ENCODE measurements at regions not wholly inside any gene's neighbourhood (a gene's known extent, or its start where the extent isn't known, plus 50 kb on each side); places are given as distances from the start of the nearest gene placed in this dataset.

DNA sequence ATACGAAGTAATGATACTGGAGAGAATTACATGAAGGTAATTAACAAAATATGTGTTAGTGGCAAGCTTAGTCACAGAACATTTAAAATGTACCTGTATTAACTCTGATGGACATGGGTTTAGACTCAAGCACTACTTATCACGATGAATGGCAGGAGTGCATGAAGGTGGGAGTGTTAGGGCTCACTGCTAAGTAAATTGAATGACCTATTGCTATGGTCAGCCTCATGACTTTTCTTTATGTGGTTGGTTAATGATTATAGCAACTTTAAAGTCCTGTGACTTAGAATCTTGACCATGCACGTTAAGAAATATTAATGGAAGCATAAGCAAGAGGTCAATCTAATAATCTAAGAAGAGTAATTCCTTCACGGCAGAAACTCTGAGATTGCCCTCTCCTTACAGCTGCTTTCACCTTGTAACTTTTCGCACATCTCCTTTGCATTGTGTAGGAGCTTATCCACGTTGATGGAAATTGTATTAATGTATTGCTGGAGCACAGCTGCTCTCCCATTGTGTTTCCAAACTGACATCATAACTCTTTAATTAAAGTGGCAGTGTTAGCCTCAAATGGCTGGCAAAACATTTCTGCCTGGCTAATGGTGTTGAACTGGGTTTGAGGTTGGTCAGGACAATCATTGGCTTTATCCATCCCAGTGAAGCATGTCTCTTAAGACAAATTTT lies 114.5 kb downstream of the RXFP2 start:
- DNase-seq: no peak

DNA sequence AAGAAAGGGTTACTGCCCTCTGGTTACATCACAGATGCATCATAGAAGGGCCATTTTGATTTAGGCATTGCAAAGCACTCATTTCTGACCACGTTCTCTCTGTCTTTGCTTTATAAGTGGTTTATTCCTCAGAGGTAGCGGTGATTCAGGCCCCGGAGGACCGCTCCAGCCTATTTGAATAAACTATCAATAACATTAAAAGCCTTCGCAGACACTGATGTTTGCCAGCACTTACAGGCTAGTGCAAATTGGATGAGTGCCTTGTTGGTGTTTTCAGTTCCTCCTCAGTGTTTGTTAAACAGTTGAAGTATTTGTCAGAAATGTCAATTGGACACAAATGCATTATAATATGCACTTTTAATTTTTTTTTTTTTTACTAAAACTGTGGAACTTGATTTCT lies 120.2 kb downstream of the RXFP2 start:
- no peak for DNase-seq

DNA sequence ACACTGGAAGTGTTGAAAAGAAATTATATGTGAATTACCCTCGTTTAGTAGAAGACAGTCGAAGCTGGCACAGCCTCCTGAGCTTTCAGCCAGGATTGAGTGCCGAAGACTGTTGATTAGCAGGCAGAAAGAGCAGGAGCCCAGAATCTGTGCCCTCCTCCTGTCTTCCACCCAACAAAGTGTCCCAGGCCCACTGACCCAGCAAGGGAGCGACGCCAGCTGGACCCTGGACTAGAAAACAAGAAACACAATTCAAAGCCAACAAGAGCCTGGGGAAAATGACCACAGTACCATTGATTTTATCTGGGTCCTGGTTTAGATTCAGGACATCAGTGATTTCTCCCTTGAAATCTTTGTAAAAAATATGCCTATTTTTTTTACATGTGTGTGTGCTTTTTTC lies 120.7 kb downstream of the RXFP2 start:
- DNase-seq: no peak

DNA sequence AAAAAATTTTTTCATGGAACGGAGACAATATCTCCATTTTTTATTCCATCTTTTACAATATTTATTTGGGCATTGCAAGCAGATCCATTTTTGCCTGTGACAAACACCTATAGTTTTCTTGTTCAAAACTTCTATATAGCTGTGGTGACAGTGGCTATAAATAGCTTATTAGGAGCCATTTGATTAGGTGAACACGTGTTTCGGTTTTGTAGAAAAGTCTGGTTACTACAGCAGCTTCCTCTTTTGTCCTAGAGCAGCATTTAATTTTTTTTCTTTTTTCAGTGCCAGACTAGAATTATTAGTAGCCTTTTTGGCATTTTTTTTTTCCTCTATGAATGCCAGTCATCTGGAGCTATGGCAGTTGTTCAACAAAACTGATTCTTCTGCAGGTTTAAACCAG lies 123.5 kb downstream of the RXFP2 start:
- no peak for DNase-seq

DNA sequence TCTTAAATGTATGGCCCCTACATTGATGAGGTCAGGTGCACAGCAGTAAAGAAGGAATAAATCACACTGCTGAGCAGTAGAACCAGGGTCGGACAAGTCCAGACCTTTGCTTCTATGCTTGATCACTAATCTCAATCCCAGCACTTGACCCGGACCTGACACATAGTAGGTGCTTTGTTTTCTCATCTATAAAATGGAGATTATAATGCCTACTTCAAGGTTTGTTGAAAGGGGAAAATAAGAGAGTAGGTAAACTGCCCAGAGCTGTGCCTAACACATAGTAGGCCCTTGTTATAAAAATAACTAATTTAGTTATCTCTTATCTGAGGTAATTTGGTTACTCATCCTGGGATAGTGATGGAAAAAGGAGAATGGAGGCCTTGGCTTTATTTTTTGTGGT lies 125.0 kb downstream of the RXFP2 start:
- DNase-seq: no peak

DNA sequence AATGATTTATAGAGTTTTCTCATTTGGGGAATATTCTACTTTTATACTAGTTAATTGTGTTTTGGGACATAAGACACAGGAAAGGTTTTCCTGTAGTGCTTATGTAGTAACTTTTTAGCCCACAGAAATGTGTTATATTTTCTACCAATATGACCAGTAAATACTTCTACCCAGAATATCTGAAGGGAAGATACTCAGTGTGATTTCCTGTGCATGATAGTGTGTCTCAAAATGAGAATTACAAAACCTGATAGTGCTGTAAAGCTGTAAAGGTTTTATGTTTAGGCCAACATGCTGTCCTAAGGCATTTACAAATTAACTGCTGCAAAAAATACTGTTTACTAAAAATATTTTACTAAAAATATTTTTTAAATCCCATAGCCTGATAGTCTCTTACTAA lies 126.8 kb downstream of the RXFP2 start:
- DNase-seq: no peak

DNA sequence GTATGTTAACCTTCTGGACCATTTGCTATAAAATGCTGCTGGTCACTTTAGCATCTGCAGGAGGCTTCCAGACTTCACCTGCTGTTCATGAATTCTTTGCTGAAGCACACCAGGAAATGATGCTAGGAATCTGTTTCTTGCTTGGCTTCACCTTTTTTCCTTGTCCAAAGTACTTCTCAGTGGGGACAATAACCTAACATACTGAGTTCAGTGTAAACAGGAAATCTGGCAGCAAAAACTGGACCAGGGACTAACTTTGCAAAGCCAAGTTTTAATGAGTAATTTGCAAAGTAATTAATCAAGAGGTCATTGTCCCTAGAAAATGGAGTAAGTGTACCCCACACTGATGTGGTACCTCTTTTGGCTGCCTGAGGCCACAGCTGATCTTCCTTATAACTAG lies 128.4 kb downstream of the RXFP2 start:
- no peak for DNase-seq

DNA sequence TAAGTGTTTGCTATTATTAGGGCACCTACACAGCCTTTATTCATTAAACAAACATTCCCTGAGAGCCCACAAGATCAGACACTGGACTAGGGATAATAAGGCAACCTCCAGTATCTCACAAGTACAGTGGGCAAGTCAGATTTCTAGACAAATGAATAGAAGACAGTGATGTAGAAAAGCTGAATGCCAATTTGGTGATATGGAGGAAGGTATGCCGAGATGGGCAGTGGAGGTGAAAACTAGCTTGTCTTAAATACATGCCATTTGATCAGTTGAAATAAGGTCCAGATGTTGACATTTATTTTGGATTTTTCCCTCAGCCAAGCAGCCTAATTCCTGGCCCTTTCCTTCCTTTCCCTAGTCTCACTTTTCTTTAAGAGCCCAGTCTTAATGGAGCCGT lies 130.3 kb downstream of the RXFP2 start:
- no peak for DNase-seq

DNA sequence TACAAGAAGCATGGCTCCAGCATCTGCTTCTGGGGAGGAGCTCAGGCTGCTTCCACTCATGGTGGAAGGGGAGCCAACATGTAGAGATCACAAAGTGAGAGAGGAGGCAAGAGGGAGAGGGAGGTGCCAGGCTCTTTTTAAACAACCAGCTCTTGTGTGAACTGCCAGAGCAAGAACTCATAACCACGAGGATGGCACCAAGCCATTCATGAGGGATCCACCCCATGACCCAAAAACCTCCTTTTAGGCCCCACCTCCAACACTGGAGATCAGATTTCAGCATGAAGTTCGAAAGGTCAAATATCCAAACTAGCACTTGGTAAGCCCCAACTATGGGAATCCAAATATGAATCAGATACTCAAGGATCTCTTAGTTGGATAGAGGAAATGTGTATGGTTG lies 131.2 kb downstream of the RXFP2 start:
- no peak for DNase-seq

DNA sequence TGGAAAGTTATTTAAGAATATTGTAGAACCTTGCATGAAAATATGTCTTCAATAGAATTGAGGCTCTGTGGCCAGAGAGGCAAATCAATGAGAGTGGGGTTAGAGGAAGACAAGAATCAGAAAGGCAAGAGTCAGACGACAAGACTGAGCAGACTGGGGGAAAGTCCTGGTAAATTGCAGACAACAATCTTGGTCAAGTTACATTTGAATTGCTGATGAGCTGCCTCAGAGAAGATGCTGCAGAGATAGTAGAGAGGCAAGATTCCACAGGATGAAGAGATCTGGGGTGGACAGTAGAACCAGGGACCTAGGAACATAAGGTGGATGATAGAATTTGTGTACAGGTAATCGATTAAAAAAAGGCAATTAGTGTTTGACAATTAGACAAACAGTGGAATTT lies 133.8 kb downstream of the RXFP2 start:
- DNase-seq: no peak

DNA sequence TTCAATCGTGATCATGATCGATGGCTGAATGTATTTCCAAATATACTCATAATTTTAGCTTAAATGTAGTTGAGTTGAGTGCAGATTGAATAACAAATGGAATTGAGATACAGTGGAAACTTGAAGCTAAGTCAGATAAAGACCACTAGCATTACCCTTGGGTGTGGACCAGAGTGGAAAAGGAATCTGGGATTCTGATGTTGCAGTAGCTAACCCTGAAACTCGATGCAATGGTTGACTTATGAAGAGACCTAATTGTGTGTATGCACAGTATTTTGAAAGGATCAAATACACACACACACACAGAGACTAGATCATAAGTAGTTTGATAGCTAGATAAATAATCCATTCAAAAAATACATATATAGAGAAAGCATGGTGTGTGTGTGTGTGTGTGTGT lies 135.8 kb downstream of the RXFP2 start:
- DNase-seq: no peak

DNA sequence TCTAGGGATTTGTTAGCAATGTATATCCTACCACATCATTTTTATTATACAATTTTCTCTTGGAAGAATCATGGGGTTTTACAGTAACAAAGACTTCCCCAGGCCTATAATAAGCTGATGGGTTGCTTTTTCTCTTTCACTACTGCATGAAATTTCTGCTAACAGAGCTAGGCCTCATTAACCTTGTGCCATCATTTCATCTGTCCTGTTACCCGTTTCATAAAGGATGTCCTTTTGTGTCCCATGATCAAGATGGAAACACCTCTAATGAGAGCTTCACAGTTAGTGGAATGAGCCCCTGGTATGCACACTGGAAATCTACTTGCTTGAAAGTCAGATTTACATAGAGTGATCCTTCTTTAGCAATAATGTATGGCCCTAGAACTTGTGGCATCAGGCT lies 138.7 kb downstream of the RXFP2 start:
- no peak for DNase-seq

DNA sequence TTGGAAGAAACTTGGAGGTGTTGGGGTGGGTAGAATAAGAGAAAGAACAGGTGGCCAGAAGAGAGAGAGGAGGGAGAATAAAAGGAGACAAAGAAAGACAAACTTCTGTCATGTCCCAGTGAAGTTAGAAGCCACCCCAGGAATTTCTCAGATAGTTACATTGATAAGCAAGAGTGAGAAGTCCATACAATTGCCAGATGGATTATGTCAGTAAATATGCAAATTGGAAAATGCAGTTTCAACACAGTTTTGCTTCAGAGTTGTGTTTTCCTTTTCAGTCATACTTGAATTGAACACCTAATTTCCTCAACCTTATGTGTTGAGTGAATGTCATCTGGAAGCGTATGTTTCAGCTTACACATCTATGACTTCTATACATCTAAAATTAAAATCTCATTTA lies 139.2 kb downstream of the RXFP2 start:
- no peak for DNase-seq

DNA sequence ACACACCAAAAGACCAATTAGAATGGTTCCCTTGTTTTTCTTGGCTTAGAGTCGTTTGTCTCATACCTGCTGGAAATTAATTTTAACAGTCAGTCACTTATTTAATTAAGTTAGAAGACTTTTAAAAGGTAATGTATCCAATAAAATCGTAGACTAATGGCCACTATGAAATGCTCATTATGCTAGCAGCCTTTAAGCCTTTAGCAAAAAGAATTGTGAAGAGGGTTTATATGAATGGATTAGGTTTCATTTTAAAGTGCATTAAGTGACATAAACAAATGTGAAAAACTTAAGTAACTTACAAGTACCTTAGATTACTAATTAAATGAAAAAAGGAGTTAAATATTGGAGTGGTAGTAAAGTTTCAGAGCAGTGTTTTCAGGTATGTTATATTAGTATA lies 139.6 kb downstream of the RXFP2 start:
- no peak for DNase-seq

DNA sequence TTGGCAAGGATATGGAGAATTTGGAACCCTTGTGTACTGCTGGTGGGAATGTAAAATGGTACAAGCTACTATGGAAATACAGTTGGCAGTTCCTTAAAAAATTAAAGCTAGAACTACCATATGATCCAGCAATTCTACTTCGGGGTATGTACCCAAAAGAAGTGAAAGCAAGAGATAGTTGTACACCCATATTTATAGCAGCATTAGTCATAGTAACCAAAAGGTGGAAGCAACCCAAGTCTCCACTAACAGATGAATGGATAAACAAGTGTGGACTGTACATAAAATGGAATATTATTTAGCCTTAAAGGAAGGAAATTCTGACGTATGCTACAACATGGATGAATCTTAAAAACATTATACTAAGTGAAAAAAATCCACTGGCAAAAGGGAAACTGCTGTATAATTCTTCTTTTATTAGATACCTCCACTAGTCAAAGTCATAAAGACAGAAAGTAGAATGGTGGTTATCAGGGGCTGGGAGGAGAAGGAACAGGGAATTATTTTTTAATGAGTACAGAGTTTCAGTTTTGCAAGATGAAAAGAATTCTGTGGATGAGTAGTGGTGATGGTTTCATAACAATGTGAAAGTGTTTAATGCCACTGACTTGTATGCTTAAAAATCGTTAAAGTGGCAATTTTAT lies 141.6 kb downstream of the RXFP2 start:
- no peak for DNase-seq

DNA sequence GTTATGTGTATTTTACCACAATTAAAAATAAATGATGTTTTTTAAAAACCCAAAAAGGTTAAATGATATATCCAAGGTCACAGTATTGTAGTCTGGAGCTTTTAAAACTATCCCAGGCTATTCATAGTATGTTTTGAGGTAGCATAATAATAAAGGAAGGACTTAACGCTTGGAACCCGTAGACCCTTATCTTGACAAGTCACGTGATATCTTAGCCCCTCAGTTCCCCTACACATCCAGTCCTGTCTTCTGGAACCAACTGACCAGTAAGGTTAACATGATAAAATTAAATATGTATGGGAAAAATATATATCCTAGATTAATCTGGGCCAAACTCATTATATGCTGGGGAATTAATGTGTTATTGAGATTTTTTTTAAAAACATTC lies 142.2 kb downstream of the RXFP2 start:
- DNase-seq: no peak

DNA sequence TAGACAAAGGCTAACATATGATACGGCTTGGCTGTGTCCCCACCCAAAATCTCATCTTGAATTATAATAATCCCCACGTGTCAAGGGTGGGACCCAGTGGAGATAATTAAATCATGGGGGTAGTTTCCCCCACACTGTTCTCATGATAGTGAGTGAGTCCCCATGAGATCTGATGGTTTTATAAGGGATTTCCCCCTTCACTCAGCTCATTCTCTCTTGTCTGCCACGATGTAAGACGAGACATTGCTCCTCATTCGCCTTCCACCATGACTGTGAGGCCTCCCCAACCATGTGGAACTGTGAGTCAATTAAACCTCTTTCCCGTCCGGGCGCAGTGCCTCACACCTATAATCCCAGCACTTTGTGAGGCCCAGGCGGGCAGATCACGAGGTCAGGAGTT lies 143.5 kb downstream of the RXFP2 start:
- no peak for DNase-seq

DNA sequence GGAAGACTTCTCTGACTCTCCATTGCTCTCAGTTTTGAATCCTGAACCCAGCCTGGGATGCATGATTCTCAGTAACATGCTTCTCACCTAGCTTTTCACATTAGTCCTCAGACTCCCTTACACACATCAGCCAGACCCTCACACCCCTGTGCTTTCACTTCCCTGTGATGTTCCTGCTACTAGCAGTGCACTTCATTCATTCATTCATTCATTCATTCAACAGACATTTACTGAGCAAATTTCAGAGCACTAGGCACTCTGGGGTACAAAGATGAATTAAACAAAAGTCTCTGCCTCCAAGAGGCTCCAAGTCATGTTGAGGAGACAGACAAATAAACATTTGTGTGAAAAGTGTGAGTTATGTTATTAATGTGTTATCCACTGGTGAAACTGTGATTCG lies 145.2 kb downstream of the RXFP2 start:
- no peak for DNase-seq

DNA sequence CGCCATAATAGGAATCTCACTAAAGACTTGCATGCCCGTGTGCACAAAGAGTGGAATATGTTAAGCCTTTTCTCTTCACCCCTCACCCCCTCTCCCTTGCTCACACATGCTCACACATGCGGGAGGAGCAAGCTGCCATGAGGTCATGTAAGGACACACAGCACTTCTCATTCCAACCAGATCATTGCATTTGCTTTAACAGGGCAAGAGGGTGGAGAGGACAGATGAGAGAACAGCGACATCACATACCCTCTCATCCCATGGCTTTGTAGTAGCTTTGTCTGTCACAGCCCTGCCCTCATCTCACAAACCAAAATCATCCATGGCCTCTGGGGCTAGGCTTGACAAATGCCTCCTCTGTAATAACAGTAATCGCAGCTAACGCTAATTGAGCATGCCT lies 145.6 kb upstream of the FRY start:
- DNase-seq: no peak

DNA sequence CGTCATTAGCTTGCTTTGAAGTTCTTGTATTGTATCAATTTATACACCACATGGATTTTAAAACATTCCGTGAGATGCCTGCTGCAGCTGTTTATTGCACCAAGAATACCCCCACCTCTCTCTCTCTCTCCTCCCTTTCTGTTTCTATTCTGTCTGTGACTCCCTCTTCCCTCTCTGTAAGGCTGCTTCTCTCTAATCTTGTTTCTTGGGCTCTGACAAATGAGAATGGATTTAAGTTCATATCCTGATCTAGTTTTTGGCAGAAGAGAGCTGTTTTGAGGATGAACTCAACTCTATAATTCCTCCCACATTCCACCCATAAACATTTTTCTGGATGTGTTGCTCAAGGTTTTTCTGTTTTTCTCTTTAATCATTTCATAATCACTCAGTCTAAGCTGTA lies 144.3 kb upstream of the FRY start:
- no peak for DNase-seq

DNA sequence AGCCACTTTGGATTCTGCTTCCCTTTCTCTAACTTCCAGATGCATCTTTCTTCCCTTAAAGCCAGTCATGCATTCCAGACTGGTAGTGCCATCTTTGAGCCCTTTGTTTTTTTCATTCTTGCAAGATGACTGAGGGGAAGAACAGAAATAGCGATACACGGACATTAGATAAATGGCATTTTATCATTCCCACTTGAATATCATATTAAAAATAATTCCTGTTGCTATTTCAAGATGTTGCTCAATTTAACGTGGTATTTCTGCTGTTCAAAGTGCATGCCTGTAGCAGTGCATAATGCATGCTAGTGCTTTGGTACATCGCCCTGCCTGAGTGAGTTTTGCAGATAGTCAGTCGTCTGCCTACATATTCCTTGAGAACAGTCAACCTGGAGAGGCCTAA lies 140.6 kb upstream of the FRY start:
- DNase-seq: no peak

DNA sequence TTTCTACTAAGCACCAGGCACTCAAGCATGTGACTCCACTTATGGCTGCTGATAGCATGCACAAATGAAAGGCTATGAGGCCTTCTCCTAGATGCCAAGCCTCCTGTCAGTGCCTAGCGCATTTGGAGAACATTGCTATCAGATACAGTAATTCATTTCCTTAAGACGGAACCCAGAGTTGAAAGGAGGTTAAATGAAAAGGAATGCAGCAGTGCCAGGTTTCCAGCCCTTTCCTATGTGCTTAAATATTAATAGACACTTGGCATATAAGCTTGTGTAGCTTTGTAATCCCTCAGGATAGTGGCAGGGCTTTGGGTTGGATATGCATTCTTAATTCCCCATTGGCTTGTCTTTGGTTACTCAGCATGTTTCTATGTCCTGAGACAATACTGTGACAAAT lies 140.1 kb upstream of the FRY start:
- no peak for DNase-seq

DNA sequence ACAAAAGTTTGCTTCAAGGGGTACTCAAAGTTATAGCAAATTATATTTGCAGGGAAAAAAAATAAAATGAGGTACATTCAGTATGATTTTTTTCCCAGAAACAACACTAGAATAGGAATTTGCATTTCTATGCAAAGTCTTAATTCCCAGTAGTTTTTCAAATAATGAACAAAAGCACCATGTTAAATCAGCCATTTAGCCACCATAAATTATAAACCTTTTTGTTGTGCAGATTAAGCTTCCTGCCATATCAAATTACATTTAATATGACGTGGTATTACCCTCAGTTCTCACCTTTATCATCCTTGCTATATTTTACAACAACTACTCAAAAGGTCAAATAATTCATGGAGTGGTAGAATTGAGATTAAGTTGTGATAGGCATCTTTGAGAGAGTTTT lies 136.6 kb upstream of the FRY start:
- DNase-seq: no peak

DNA sequence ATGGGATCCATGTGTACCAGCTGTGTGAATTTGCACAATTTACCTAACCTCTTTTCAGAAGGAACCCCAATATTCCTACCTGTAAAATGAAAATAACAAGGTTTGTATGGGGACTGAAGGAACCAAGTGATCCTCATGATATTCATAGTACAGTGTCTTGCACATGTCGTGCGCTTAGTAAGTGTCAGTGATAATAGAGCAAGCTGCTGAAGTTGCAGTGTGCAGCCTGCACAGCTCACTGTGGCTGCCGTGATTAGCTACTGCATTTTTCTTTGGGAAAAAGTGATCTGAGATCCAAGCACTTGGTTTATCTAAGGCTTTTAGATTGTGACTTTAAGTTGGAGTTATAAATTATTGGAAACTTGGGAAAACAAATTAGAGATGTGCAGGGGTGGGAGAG lies 135.9 kb upstream of the FRY start:
- DNase-seq: no peak
